Fibroblast of lung (primary cell): ENCODE measurements at regions not wholly inside any gene's neighbourhood (a gene's known extent, or its start where the extent isn't known, plus 50 kb on each side); places are given as distances from the start of the nearest gene placed in this dataset.

Experiments
- DNase-seq, 2 donors: peaks; one replicate each; pipeline versions ENCODE4 v3.0.0 to v3.0.0-alpha.2; 2010; ENCODE audit warnings: low read depth in 2 of 2
- H2AFZ ChIP-seq: 2 replicates; pipeline ENCODE4 v1.5.1; 2012; ENCODE audit warnings: low read length, control low read depth, inconsistent platforms
- H3K27ac ChIP-seq: 2 replicates; pipeline ENCODE4 v1.5.1; 2011; ENCODE audit warnings: low read length, control low read depth; ENCODE audit not compliant: insufficient read depth
- H3K27me3 ChIP-seq: 2 replicates; pipeline ENCODE4 v1.5.1; 2011; ENCODE audit warnings: mild to moderate bottlenecking, low read length; ENCODE audit not compliant: control insufficient read depth, insufficient read depth
- H3K36me3 ChIP-seq: 2 replicates; pipeline ENCODE4 v1.5.1; 2011; ENCODE audit warnings: low read length; ENCODE audit not compliant: control insufficient read depth, insufficient read depth
- H3K4me1 ChIP-seq: 2 replicates; pipeline ENCODE4 v1.5.1; 2011; ENCODE audit warnings: low read length; ENCODE audit not compliant: control insufficient read depth, insufficient read depth; ENCODE audit errors: extremely low read depth
- H3K4me2 ChIP-seq: 2 replicates; pipeline ENCODE4 v1.5.1; 2011; ENCODE audit warnings: low read length, control low read depth; ENCODE audit not compliant: insufficient read depth; ENCODE audit errors: extremely low read depth
- H3K4me3 ChIP-seq, 4 experiments: fragments of 200-600 bp in 1 of 4; sonication (generic) in 1 of 4; replicated peaks in 1 of 4; 2 replicates each; pipeline ENCODE4 v1.5.1; 2011 to 2016; ENCODE audit warnings: low read length in 4 of 4, low read depth in 3 of 4, mild to moderate bottlenecking in 3 of 4, control low read depth in 2 of 4, inconsistent platforms in 1 of 4, mixed read lengths in 1 of 4; ENCODE audit not compliant: insufficient read depth in 1 of 4; ENCODE audit errors: control extremely low read depth in 1 of 4
- H3K79me2 ChIP-seq: 2 replicates; pipeline ENCODE4 v1.5.1; 2012; ENCODE audit warnings: mild to moderate bottlenecking, low read length, inconsistent platforms; ENCODE audit not compliant: control insufficient read depth, insufficient read depth
- H3K9ac ChIP-seq: 2 replicates; pipeline ENCODE4 v1.5.1; 2011; ENCODE audit warnings: mild to moderate bottlenecking, low read length, control low read depth; ENCODE audit not compliant: insufficient read depth
- H3K9me3 ChIP-seq: 2 replicates; pipeline ENCODE4 v1.5.1; 2012; ENCODE audit warnings: low read depth, low read length; ENCODE audit not compliant: control insufficient read depth, insufficient read depth
- H4K20me1 ChIP-seq: 2 replicates; pipeline ENCODE4 v1.5.1; 2011; ENCODE audit warnings: low read length; ENCODE audit not compliant: control insufficient read depth, insufficient read depth; ENCODE audit errors: extremely low read depth
- EZH2 ChIP-seq: IDR thresholded peaks from 2 replicates; pipeline ENCODE4 v1.5.1; 2012; ENCODE audit warnings: low read length, control low read depth, mild to moderate bottlenecking; ENCODE audit errors: missing control alignments
- TF ChIP-seq, protein P1 (sequence below), 2 donors: IDR thresholded peaks in 1 of 2; conservative IDR thresholded peaks in 1 of 2; 1 replicate in 1 of 2; 2 replicates in 1 of 2; pipeline ENCODE4 v1.5.1; 2011 to 2012; ENCODE audit warnings: low read length in 2 of 2, control low read depth in 1 of 2, inconsistent platforms in 1 of 2, low read depth in 1 of 2, mild to moderate bottlenecking in 1 of 2

DNA sequence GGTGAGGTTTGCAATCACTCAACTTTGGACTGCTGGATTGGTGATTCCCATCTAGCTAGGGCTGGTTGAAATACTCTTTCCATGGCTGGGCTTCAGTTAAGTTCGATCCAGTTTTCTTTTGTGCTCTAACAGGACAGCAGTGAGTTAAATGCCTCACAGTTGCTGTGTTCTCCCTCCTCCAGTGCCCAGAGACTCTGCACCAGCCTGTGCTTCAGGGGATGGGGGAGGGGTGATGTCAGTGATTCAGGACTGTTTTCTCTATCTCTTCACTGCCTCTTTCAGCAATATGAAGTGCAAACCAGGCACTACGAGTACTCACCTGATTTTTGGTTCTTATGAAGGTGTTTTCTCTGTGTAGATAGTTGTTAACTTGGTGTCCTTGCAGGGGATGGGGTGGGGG, 88.2 kb upstream of the FAM83B start:
- Histone ChIP-seq H2AFZ (no peak overlapping the region), H3K27ac (no peak overlapping the region), H3K4me3 (no peak overlapping the region), H4K20me1 (no peaks in the 10 kb centered on the region), H3K4me1 (no peaks in the 10 kb centered on the region), H3K79me2 (no peaks in the 10 kb centered on the region), H3K27me3 (no peaks in the 10 kb centered on the region), H3K9me3 (no peaks in the 10 kb centered on the region), H3K4me2 (no peak overlapping the region), H3K36me3 (no peaks in the 10 kb centered on the region), H3K9ac (no peak overlapping the region)
- no peak for DNase-seq
- TF ChIP-seq, protein P1, sequence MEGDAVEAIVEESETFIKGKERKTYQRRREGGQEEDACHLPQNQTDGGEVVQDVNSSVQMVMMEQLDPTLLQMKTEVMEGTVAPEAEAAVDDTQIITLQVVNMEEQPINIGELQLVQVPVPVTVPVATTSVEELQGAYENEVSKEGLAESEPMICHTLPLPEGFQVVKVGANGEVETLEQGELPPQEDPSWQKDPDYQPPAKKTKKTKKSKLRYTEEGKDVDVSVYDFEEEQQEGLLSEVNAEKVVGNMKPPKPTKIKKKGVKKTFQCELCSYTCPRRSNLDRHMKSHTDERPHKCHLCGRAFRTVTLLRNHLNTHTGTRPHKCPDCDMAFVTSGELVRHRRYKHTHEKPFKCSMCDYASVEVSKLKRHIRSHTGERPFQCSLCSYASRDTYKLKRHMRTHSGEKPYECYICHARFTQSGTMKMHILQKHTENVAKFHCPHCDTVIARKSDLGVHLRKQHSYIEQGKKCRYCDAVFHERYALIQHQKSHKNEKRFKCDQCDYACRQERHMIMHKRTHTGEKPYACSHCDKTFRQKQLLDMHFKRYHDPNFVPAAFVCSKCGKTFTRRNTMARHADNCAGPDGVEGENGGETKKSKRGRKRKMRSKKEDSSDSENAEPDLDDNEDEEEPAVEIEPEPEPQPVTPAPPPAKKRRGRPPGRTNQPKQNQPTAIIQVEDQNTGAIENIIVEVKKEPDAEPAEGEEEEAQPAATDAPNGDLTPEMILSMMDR (conservative IDR thresholded peaks at IDR 0.05 in 1 of 2, IDR thresholded peaks at IDR 0.05 in 1 of 2; ENCODE audit: low read depth in 1 of 2, low read length in 2 of 2) = no peak
- no peak for TF ChIP-seq EZH2

- H3K4me3 ChIP-seq = no peak overlapping the region
- H3K9ac ChIP-seq = no peak overlapping the region
- no peak overlapping the region for H3K4me2 ChIP-seq
- TF ChIP-seq, protein P1 (conservative IDR thresholded peaks at IDR 0.05 in 1 of 2, IDR thresholded peaks at IDR 0.05 in 1 of 2; ENCODE audit: low read depth in 1 of 2, low read length in 2 of 2) = no peak
- TF ChIP-seq EZH2 = no peak
- no peaks in the 10 kb centered on the region for H3K27me3 ChIP-seq
- no peaks in the 10 kb centered on the region for H3K4me1 ChIP-seq
- H3K9me3 ChIP-seq = no peaks in the 10 kb centered on the region
- no peaks in the 10 kb centered on the region for H3K36me3 ChIP-seq
- H3K79me2 ChIP-seq = no peaks in the 10 kb centered on the region
- peak in 1 of 2 donors; percentile 44 for DNase-seq
- H3K27ac ChIP-seq = no peak overlapping the region
- no peak overlapping the region for H2AFZ ChIP-seq
- H4K20me1 ChIP-seq = no peaks in the 10 kb centered on the region
These were observed 78.1 kb upstream of the FAM83B start for GRCh38 chr6:54768494-54768893.

DNA sequence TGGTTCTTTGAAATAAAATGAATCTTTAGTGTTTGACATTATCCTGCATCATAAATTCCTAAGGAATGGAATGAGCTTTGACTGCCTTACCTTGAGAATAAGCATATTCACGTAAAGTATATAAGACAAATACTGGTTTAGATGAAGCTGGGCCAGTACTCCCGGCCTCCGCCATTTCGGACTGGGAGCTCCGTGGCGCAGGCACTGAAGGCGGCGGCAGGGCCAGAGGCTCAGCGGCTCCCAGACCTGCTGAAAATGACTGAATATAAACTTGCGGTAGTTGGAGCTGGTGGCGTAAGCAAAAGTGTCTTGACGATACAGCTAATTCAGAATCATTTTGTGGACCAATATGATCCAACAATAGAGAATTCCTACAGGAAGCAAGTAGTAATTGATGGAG, 76.2 kb upstream of the FAM83B start:
- Histone ChIP-seq H3K4me1 (no peaks in the 10 kb centered on the region), H3K79me2 (no peaks in the 10 kb centered on the region), H3K4me2 (no peak overlapping the region), H3K9me3 (no peaks in the 10 kb centered on the region), H3K4me3 (no peak overlapping the region), H3K9ac (no peak overlapping the region), H3K27ac (no peak overlapping the region), H2AFZ (no peak overlapping the region), H3K27me3 (no peaks in the 10 kb centered on the region), H3K36me3 (no peaks in the 10 kb centered on the region), H4K20me1 (no peaks in the 10 kb centered on the region)
- TF ChIP-seq, protein P1 (conservative IDR thresholded peaks at IDR 0.05 in 1 of 2, IDR thresholded peaks at IDR 0.05 in 1 of 2; ENCODE audit: low read depth in 1 of 2, low read length in 2 of 2) = no peak
- no peak for TF ChIP-seq EZH2
- no peak for DNase-seq
